ENCODE measurements at regions not wholly inside any gene's neighbourhood (a gene's known extent, or its start where the extent isn't known, plus 50 kb on each side); places are given as distances from the start of the nearest gene placed in this dataset.

GRCh38 chr4:106852426-106852825, 183.7 kb downstream of the DKK2 start:
- no peaks in the 10 kb centered on the region for H3K9me3 Mint-ChIP-seq (ENCODE audit: insufficient read depth)
- no peak overlapping the region for H3K4me3 Mint-ChIP-seq
- no peak for DNase-seq
- no peaks in the 10 kb centered on the region for H3K27me3 ChIP-seq (replicated peaks in 1 of 4; ENCODE audit: control extremely low read depth in 1 of 4, control insufficient read depth in 3 of 4, insufficient read depth in 4 of 4, low read length in 3 of 4)
- TF ChIP-seq EZH2 (IDR thresholded peaks at IDR 0.05; ENCODE audit: borderline replicate concordance, insufficient read depth, low read depth, low read length, poor library complexity, severe bottlenecking) = no peak
- no peak for TF ChIP-seq CTCF (IDR thresholded peaks at IDR 0.05)
- no peak overlapping the region for H3K9ac ChIP-seq (ENCODE audit: low read length)
- H3K27ac Mint-ChIP-seq = no peak overlapping the region
- no peaks in the 10 kb centered on the region for H3K79me2 ChIP-seq (ENCODE audit: control insufficient read depth, insufficient read depth, low read length)
- no peak overlapping the region for H3K4me2 ChIP-seq (replicated peaks; ENCODE audit: low read depth, low read length, poor library complexity, severe bottlenecking)
- no peaks in the 10 kb centered on the region for H4K20me1 ChIP-seq (ENCODE audit: control insufficient read depth, insufficient read depth, low read length, poor library complexity, severe bottlenecking)
- H2AFZ ChIP-seq (ENCODE audit: insufficient read depth, low read depth, low read length, poor library complexity, severe bottlenecking) = no peak overlapping the region
- ATAC-seq (ENCODE audit: low read depth) = no peak
- H3K36me3 ChIP-seq (replicated peaks in 1 of 2; ENCODE audit: control extremely low read depth in 1 of 2, control insufficient read depth in 1 of 2, extremely low read depth in 1 of 2, insufficient read depth in 2 of 2, low read length in 1 of 2) = no peaks in the 10 kb centered on the region
- intact Hi-C loops (cut with micrococcal nuclease) = no loop called here
- no peaks in the 10 kb centered on the region for H3K9me3 ChIP-seq (ENCODE audit: control extremely low read depth in 1 of 3, control insufficient read depth in 2 of 3, insufficient read depth in 1 of 3, low read length in 2 of 3)
- no peaks in the 10 kb centered on the region for H3K4me1 ChIP-seq (ENCODE audit: control insufficient read depth in 2 of 2, insufficient read depth in 2 of 2, low read length in 2 of 2)
- WGBS (ENCODE audit: insufficient coverage) = no CpG with 5 or more reads among the region's 1 CpG
- H3K4me3 ChIP-seq (ENCODE audit: control extremely low read depth in 1 of 5, extremely low read depth in 1 of 5, insufficient read depth in 1 of 5, low read depth in 2 of 5, low read length in 4 of 5) = no peak overlapping the region
- no peak overlapping the region for H3K27ac ChIP-seq (ENCODE audit: low read length in 2 of 2)
- H3K27me3 Mint-ChIP-seq = no peaks in the 10 kb centered on the region
- ChIA-PET POLR2A (no interaction called here), CTCF (no interaction called here)
- H3K4me1 Mint-ChIP-seq = no peaks in the 10 kb centered on the region

GRCh38 chr4:106851726-106852125, 184.4 kb downstream of the DKK2 start:
- Histone ChIP-seq H3K4me1 (ENCODE audit: control insufficient read depth in 2 of 2, insufficient read depth in 2 of 2, low read length in 2 of 2) (no peaks in the 10 kb centered on the region), H3K4me3 (ENCODE audit: control extremely low read depth in 1 of 5, extremely low read depth in 1 of 5, insufficient read depth in 1 of 5, low read depth in 2 of 5, low read length in 4 of 5) (no peak overlapping the region), H3K9me3 (ENCODE audit: control extremely low read depth in 1 of 3, control insufficient read depth in 2 of 3, insufficient read depth in 1 of 3, low read length in 2 of 3) (no peaks in the 10 kb centered on the region), H3K27ac (ENCODE audit: low read length in 2 of 2) (no peak overlapping the region), H3K79me2 (ENCODE audit: control insufficient read depth, insufficient read depth, low read length) (no peaks in the 10 kb centered on the region), H3K27me3 (replicated peaks in 1 of 4; ENCODE audit: control extremely low read depth in 1 of 4, control insufficient read depth in 3 of 4, insufficient read depth in 4 of 4, low read length in 3 of 4) (no peaks in the 10 kb centered on the region), H4K20me1 (ENCODE audit: control insufficient read depth, insufficient read depth, low read length, poor library complexity, severe bottlenecking) (no peaks in the 10 kb centered on the region), H3K36me3 (replicated peaks in 1 of 2; ENCODE audit: control extremely low read depth in 1 of 2, control insufficient read depth in 1 of 2, extremely low read depth in 1 of 2, insufficient read depth in 2 of 2, low read length in 1 of 2) (no peaks in the 10 kb centered on the region), H3K4me2 (replicated peaks; ENCODE audit: low read depth, low read length, poor library complexity, severe bottlenecking) (no peak overlapping the region), H2AFZ (ENCODE audit: insufficient read depth, low read depth, low read length, poor library complexity, severe bottlenecking) (no peak overlapping the region), H3K9ac (ENCODE audit: low read length) (no peak overlapping the region)
- no CpG with 5 or more reads among the region's 1 CpG for WGBS (ENCODE audit: insufficient coverage)
- no peak for DNase-seq
- Mint-ChIP-seq H3K27me3 (no peaks in the 10 kb centered on the region), H3K4me3 (no peak overlapping the region), H3K4me1 (no peaks in the 10 kb centered on the region), H3K9me3 (ENCODE audit: insufficient read depth) (no peaks in the 10 kb centered on the region), H3K27ac (no peak overlapping the region)
- TF ChIP-seq EZH2 (IDR thresholded peaks at IDR 0.05; ENCODE audit: borderline replicate concordance, insufficient read depth, low read depth, low read length, poor library complexity, severe bottlenecking) (no peak), CTCF (IDR thresholded peaks at IDR 0.05) (no peak)
- POLR2A ChIA-PET = no interaction called here
- ATAC-seq (ENCODE audit: low read depth) = no peak
- CTCF ChIA-PET = no interaction called here
- intact Hi-C loops (cut with micrococcal nuclease) = no loop called here

Data from B cell (primary cell).